GM12873 (cell line): ENCODE measurements at regions not wholly inside any gene's neighbourhood (a gene's known extent, or its start where the extent isn't known, plus 50 kb on each side); places are given as distances from the start of the nearest gene placed in this dataset.

Experiments
- TF ChIP-seq, protein P1 (sequence below): IDR thresholded peaks from 2 replicates; pipeline ENCODE4 v1.5.1; 2012; ENCODE audit warnings: low read depth, mild to moderate bottlenecking, moderate library complexity, low read length, control low read depth; ENCODE audit not compliant: insufficient read depth; ENCODE audit errors: missing control alignments

DNA sequence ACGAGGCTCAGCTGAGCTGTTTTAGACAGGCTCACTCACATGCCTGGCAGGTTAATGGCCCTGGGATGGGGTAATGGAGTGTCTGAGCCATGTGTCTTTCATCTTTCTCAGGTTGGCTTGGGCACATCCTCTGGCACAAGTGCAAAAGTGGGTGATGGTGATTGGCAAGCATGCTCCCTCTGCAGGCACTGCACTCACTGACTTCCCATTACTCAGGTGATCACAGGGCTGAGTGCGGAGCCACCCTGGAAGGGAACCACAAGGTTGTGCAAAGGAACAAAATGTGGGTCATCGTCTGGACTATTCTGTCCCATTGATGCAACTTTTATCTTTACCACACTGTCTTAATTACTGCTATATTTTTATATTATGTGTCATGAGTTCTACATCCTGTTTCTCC, 244.1 kb upstream of the AKR1E2 start:
- TF ChIP-seq, protein P1, sequence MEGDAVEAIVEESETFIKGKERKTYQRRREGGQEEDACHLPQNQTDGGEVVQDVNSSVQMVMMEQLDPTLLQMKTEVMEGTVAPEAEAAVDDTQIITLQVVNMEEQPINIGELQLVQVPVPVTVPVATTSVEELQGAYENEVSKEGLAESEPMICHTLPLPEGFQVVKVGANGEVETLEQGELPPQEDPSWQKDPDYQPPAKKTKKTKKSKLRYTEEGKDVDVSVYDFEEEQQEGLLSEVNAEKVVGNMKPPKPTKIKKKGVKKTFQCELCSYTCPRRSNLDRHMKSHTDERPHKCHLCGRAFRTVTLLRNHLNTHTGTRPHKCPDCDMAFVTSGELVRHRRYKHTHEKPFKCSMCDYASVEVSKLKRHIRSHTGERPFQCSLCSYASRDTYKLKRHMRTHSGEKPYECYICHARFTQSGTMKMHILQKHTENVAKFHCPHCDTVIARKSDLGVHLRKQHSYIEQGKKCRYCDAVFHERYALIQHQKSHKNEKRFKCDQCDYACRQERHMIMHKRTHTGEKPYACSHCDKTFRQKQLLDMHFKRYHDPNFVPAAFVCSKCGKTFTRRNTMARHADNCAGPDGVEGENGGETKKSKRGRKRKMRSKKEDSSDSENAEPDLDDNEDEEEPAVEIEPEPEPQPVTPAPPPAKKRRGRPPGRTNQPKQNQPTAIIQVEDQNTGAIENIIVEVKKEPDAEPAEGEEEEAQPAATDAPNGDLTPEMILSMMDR, result no peak

DNA sequence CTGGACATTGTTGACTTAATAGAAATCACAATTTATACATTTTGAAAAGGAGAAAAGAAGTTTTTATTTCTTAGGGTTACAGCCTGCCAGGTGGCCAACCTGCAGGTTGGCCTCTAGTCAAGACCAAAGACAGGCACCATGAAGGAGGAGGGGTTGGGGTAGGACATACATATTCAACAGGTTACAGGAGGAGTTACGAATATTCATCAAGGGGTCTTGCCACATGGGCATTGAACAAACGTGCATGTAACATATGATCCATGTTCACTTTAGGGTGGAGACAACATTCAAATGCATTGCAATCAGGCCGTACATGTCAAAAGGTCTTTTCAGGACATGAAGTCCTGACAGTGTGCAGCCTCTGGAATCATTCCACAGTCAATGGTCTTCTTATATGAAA, 246.2 kb upstream of the AKR1E2 start:
- TF ChIP-seq, protein P1, result no peak

DNA sequence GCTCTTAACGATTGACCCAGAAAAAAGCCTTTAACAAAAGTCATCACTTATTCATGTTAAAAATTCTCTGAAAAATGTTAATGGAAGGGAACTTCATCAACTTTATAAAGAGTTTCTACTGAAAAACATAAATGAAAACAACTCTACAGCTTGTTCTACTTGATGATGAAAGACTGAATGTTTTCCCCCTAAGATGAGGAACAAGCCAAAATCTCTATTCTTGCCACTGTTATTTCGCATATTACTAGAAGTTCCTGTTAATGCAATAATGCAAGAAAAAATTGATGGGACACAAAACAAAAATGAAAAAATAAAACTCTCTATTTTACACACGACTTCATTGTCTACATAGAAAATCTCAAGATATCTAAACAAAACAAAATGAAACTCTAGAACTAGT, 249.8 kb upstream of the AKR1E2 start:
- TF ChIP-seq, protein P1, result no peak

DNA sequence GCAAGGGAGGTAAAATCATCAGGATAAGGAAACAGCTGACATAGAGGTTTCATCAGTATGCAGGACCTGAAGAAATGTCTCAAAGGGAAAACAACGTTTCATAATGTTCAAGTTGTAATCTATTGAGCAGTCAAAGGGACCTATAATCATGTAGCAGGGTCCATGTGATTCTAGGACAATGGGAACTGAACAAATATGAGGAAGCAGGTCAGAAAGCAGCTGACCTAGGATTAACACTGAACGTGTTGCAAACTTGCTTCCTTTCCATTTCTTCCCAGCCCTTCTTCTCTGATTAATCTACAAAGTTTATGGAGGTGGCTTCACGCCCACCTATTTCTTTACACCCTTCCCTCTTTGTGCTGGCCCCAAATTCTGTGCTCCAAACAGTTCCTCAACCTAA, 256.9 kb upstream of the AKR1E2 start:
- TF ChIP-seq, protein P1, result no peak

DNA sequence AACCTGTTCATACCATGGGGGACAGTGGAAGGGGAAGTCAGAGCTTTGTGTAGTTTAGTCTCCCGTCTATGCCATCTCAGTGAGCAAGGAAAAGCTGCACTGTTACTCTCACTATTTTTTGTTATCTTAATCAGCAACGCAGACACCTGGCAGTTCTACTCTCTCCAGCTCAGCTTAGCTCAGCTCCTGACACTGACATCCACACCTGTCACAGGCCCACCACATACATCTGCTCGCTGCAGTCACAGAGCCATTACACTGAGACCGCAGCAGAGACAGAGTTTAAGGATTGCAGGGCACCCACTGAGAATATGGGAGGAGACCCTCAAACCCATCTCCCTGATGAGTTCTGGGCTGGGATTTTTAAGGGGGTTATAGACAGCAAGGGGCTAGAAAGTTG, 257.3 kb upstream of the AKR1E2 start:
- TF ChIP-seq, protein P1, result no peak

DNA sequence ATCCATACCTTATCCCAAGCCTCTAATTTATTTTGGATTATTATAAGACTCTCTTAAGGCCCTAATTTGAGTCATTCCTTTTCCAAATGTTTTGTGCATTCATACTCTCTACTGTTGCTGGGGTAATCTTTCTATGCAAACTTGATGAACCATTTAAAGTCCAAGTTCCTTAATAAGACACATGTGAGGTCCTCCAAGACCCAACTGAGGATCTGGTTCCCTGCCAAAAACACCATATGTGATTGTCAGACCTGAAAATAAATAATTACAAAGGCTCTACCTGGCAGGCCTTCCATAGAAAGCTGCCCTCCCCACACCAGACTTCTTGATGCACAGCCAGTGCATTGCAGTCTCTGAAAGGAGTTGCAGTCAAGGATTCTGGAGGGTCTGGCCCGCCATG, 257.9 kb upstream of the AKR1E2 start:
- TF ChIP-seq, protein P1, result no peak

DNA sequence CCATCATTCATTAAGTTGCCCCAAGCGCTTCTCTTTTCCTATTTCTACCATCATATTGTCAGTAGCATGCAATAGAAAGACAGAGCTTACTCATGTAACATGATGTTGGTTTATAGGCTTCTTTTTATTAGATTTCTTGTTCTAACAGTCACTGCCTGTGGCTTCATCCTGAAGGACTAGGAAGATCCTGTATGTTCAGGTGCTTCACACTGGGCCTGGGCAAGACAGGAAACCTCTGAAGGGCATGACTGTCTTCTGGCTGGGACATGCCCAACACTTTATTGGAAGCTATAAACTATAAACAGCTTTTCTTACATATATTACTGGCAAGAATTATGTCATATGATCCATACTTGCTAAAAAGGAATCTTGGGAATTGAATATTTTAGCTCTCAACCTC, 258.4 kb upstream of the AKR1E2 start:
- TF ChIP-seq, protein P1, result no peak

DNA sequence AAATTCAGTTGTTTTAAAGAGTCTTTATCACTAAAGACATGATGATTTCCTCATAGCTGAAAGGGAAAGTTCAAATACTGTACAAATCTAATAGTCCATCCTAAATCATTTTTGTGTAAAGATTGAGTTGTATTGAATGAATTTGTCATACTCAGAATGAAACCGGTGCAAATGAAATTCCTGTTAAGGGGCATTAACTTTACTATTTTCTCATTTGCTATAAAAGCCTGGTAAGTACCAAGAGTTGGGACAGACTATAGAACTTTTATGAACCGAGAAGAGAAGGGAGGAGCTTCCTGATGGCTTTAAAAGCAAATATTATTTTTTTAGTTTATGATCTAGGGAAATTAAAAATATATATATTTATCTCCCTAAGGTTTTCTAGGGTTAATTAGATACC, 260.0 kb upstream of the AKR1E2 start:
- TF ChIP-seq, protein P1, result no peak
